Lower leg skin (tissue), 4 donors: ENCODE measurements at regions not wholly inside any gene's neighbourhood (a gene's known extent, or its start where the extent isn't known, plus 50 kb on each side); places are given as distances from the start of the nearest gene placed in this dataset.
A peak's percentile ranks its signal among the peaks of the same experiment; 100 is the strongest.

Source experiments
- DNase-seq, 2 donors: peaks; one replicate each; pipeline ENCODE4 v3.0.0-alpha.2; 2019; ENCODE audit warnings: low spot score in 2 of 2
- H3K4me3 ChIP-seq: fragments of 200-600 bp; sonication (generic); 2 replicates; pipeline ENCODE4 v1.5.1; 2017; ENCODE audit warnings: mild to moderate bottlenecking, low read depth; ENCODE audit not compliant: poor library complexity, severe bottlenecking
- CTCF ChIP-seq, 3 donors: fragments of 450-650 bp; IDR thresholded peaks; one replicate each; pipeline ENCODE4 v1.5.1; 2016; ENCODE audit warnings: antibody characterized with exemption in 3 of 3, mild to moderate bottlenecking in 3 of 3, moderate library complexity in 2 of 3
- POLR2A ChIP-seq, 2 donors: fragments of 450-650 bp; IDR thresholded peaks; one replicate each; pipeline ENCODE4 v1.6.1; 2016 to 2017; ENCODE audit warnings: antibody characterized with exemption in 2 of 2, mild to moderate bottlenecking in 1 of 2, moderate library complexity in 1 of 2
- WGBS, 2 donors: methylation state at CpG; one replicate each; pipeline ENCODE4 v1.1.5; 2018; 5-methylcytosine and 5-hydroxymethylcytosine counted together
- intact Hi-C: fragments of 100-400 bp; cut with DNase I; formaldehyde crosslinking; loops from one replicate; pipeline ENCODE4 v1.15.0; 2023; ENCODE audit warnings: low total_unique reads

- intact Hi-C loops, result no loop called here
- WGBS, 2 donors, result 0 to 1% methylated on average over 34 to 59 of the region's 66 CpGs
- peak in 1 of 2 donors; percentile 43 for TF ChIP-seq POLR2A (IDR thresholded peaks at IDR 0.05)
- no peak for TF ChIP-seq CTCF (IDR thresholded peaks at IDR 0.05)
- peak; percentile 92 to 97 for DNase-seq
- H3K4me3 ChIP-seq, result peak overlapping the region; percentile 60
These were observed 114.2 kb upstream of the SERTAD2 start for GRCh38 chr2:64767670-64768468.

- peak overlapping the region; percentile 60 for H3K4me3 ChIP-seq
- intact Hi-C loops, result no loop called here
- 18 to 32% methylated on average over 4 of the region's 4 CpGs for WGBS, 2 donors
- TF ChIP-seq POLR2A (IDR thresholded peaks at IDR 0.05) (no peak), CTCF (IDR thresholded peaks at IDR 0.05) (no peak)
- DNase-seq, result no peak
These were observed 114.8 kb upstream of the SERTAD2 start for GRCh38 chr2:64768491-64769005.

- WGBS, 2 donors, result 54 to 64% methylated on average over 6 of the region's 6 CpGs
- no peak for TF ChIP-seq CTCF (IDR thresholded peaks at IDR 0.05)
- no peak for TF ChIP-seq POLR2A (IDR thresholded peaks at IDR 0.05)
- H3K4me3 ChIP-seq, result no peak overlapping the region
- intact Hi-C loops, result no loop called here
- DNase-seq, result no peak
These were observed 115.8 kb upstream of the SERTAD2 start for GRCh38 chr2:64769392-64770044.

GRCh38 chr2:64770137-64770780 lies 116.5 kb upstream of the SERTAD2 start:
- 71 to 72% methylated on average over 2 of the region's 2 CpGs for WGBS, 2 donors
- intact Hi-C loops, result no loop called here

More at GRCh38 chr2:64770137-64770780, 116.5 kb upstream of the SERTAD2 start:
- TF ChIP-seq CTCF (IDR thresholded peaks at IDR 0.05) (no peak), POLR2A (IDR thresholded peaks at IDR 0.05) (no peak)
- no peak for DNase-seq
- H3K4me3 ChIP-seq, result no peak overlapping the region
